OCI-LY7 (cell line): ENCODE measurements at regions not wholly inside any gene's neighbourhood (a gene's known extent, or its start where the extent isn't known, plus 50 kb on each side); places are given as distances from the start of the nearest gene placed in this dataset.

Experiments used
- BruUV-seq: library from RNA; stranded (reverse); fragments of 400-500 nt; replicated peaks from 2 replicates; lab custom pipeline; 2021; lab: Mats Ljungman, UMichigan
- CTCF ChIA-PET: fragments of 300-600 bp; sonication (Branson Sonifier 250); formaldehyde crosslinking; loops from one replicate; lab custom pipeline; 2022; ENCODE audit warnings: antibody characterized with exemption; ENCODE audit not compliant: unreplicated experiment; lab: Charles Lee
- POLR2A ChIA-PET: fragments of 300-600 bp; sonication (Branson Sonifier 250); formaldehyde crosslinking; loops from one replicate; lab custom pipeline; 2022; ENCODE audit warnings: antibody characterized with exemption; lab: Charles Lee
- DNase-seq: peaks from one replicate; pipeline ENCODE4 v3.0.0-alpha.2; 2015; ENCODE audit warnings: low spot score
- H2AFZ ChIP-seq: fragments of 200-600 bp; sonication (generic), shearing (Covaris generic); 2 replicates; pipeline ENCODE4 v1.6.1; 2014; ENCODE audit warnings: mild to moderate bottlenecking, antibody characterized with exemption, low read length, moderate library complexity
- H3K27ac ChIP-seq: fragments of 200-600 bp; sonication (generic); 2 replicates; pipeline ENCODE4 v1.5.1; 2014; ENCODE audit warnings: mixed run types, low read depth, mild to moderate bottlenecking, moderate library complexity, low read length, inconsistent platforms; ENCODE audit not compliant: poor library complexity, severe bottlenecking
- H3K36me3 ChIP-seq: fragments of 200-600 bp; sonication (generic); 2 replicates; pipeline ENCODE4 v1.6.1; 2014; ENCODE audit warnings: mild to moderate bottlenecking, antibody characterized with exemption, low read length, moderate library complexity, mixed read lengths; ENCODE audit not compliant: insufficient read depth
- H3K4me1 ChIP-seq: fragments of 200-600 bp; sonication (generic); 2 replicates; pipeline ENCODE4 v1.5.1; 2014; ENCODE audit warnings: mild to moderate bottlenecking, low read length; ENCODE audit not compliant: insufficient read depth, poor library complexity, severe bottlenecking
- H3K4me2 ChIP-seq: fragments of 200-600 bp; sonication (generic); 2 replicates; pipeline ENCODE4 v1.6.1; 2014; ENCODE audit warnings: mild to moderate bottlenecking, low read length
- H3K4me3 ChIP-seq: fragments of 200-600 bp; sonication (generic); 2 replicates; pipeline ENCODE4 v1.5.1; 2014; ENCODE audit warnings: mild to moderate bottlenecking, low read depth, low read length; ENCODE audit not compliant: poor library complexity, severe bottlenecking
- H3K79me2 ChIP-seq: fragments of 200-600 bp; sonication (generic); 2 replicates; pipeline ENCODE4 v1.6.1; 2016; ENCODE audit warnings: low read depth, mild to moderate bottlenecking, low read length, moderate library complexity, mixed read lengths; ENCODE audit not compliant: insufficient read depth
- H3K9me2 ChIP-seq: fragments of 200-600 bp; sonication (generic); 2 replicates; pipeline ENCODE4 v1.6.1; 2016; ENCODE audit warnings: mild to moderate bottlenecking, low read length, mixed read lengths; ENCODE audit not compliant: insufficient read depth
- H3K9me3 ChIP-seq: fragments of 200-600 bp; sonication (generic); 2 replicates; pipeline ENCODE4 v1.6.1; 2014; ENCODE audit warnings: mild to moderate bottlenecking, mixed run types, low read length, mixed read lengths
- H4K20me1 ChIP-seq: fragments of 200-600 bp; sonication (generic); 2 replicates; pipeline ENCODE4 v1.6.1; 2014; ENCODE audit warnings: mild to moderate bottlenecking, antibody characterized with exemption, low read length, moderate library complexity, mixed read lengths; ENCODE audit not compliant: insufficient read depth
- CTCF ChIP-seq: fragments of 200-600 bp; sonication (generic); conservative IDR thresholded peaks from 2 replicates; pipeline ENCODE4 v1.5.1; 2014; ENCODE audit warnings: mild to moderate bottlenecking, antibody characterized with exemption, low read length, moderate library complexity, mixed read lengths
- EZH2phosphoT487 ChIP-seq: fragments of 200-600 bp; sonication (generic); IDR thresholded peaks from 2 replicates; pipeline ENCODE4 v1.6.1; 2018; ENCODE audit warnings: low read depth, borderline replicate concordance, mild to moderate bottlenecking, mixed run types, antibody characterized with exemption, low read length, moderate library complexity, mixed read lengths
- intact Hi-C: fragments of 100-400 bp; cut with micrococcal nuclease; formaldehyde crosslinking; loops from one replicate; pipeline ENCODE4 v1.10.0; 2022; ENCODE audit not compliant: unreplicated experiment

DNA sequence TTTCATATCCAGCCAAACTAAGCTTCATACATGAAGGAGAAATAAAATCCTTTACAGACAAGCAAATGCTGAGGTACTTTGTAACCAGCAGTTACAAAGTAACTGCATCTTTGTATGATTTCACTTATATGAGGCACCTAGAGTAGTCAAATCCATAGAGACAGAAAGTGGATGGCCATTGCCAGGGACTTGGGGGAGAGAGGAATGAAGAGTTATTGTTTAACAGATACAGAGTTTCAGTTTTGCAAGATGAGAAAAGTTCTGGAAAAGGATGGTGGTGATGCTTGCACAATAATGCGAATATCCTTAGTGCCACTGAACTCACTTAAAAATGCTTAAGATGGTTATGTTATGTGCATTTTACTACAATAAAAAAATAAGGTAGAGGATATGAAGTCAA, 58.4 kb upstream of the VCX start:
- intact Hi-C loops = no loop called here
- H3K4me3 ChIP-seq = no peak overlapping the region
- POLR2A ChIA-PET = no interaction called here
- no TSS peak for BruUV-seq
- no peaks in the 10 kb centered on the region for H3K9me2 ChIP-seq
- H3K27ac ChIP-seq = no peak overlapping the region
- H3K4me2 ChIP-seq = no peak overlapping the region
- no peaks in the 10 kb centered on the region for H3K36me3 ChIP-seq
- no peaks in the 10 kb centered on the region for H4K20me1 ChIP-seq
- no peaks in the 10 kb centered on the region for H3K4me1 ChIP-seq
- CTCF ChIA-PET = no interaction called here
- H3K9me3 ChIP-seq = no peaks in the 10 kb centered on the region
- TF ChIP-seq CTCF (no peak), EZH2phosphoT487 (no peak)
- DNase-seq = no peak
- H3K79me2 ChIP-seq = no peaks in the 10 kb centered on the region
- H2AFZ ChIP-seq = no peak overlapping the region

- Histone ChIP-seq H2AFZ (no peak overlapping the region), H3K9me2 (no peaks in the 10 kb centered on the region), H3K36me3 (no peaks in the 10 kb centered on the region), H4K20me1 (no peaks in the 10 kb centered on the region), H3K9me3 (no peaks in the 10 kb centered on the region), H3K79me2 (no peaks in the 10 kb centered on the region), H3K4me2 (no peak overlapping the region), H3K4me3 (no peak overlapping the region), H3K4me1 (no peaks in the 10 kb centered on the region), H3K27ac (no peak overlapping the region)
- ChIA-PET POLR2A (no interaction called here), CTCF (no interaction called here)
- DNase-seq = no peak
- intact Hi-C loops = no loop called here
- no TSS peak for BruUV-seq
- TF ChIP-seq EZH2phosphoT487 (no peak), CTCF (no peak)
These were observed 63.3 kb upstream of the VCX start for GRCh38 chrX:7779644-7780043.

- DNase-seq = no peak
- no peak overlapping the region for H2AFZ ChIP-seq
- BruUV-seq = no TSS peak
These were observed 67.0 kb upstream of the VCX start for GRCh38 chrX:7775987-7776386.

More at GRCh38 chrX:7775987-7776386, 67.0 kb upstream of the VCX start:
- Histone ChIP-seq H3K4me2 (no peak overlapping the region), H4K20me1 (no peaks in the 10 kb centered on the region), H3K79me2 (no peaks in the 10 kb centered on the region), H3K36me3 (no peaks in the 10 kb centered on the region), H3K27ac (no peak overlapping the region), H3K4me1 (no peaks in the 10 kb centered on the region), H3K4me3 (no peak overlapping the region), H3K9me2 (no peaks in the 10 kb centered on the region), H3K9me3 (no peaks in the 10 kb centered on the region)
- intact Hi-C loops = no loop called here
- ChIA-PET CTCF (no interaction called here), POLR2A (no interaction called here)
- no peak for TF ChIP-seq EZH2phosphoT487
- TF ChIP-seq CTCF = no peak
